Urinary bladder (tissue), 3 donors: ENCODE measurements at regions not wholly inside any gene's neighbourhood (a gene's known extent, or its start where the extent isn't known, plus 50 kb on each side); places are given as distances from the start of the nearest gene placed in this dataset.
"Not testable (repeated sequence)": the region's sequence is repeated elsewhere in the genome, so short reads cannot be mapped to it uniquely, and the experiment has no call there.

ENCODE experiments used
- DNase-seq: peaks from one replicate; pipeline ENCODE4 v3.0.0-alpha.2; 2015; ENCODE audit errors: extremely low spot score
- H3K27ac ChIP-seq: one replicate; pipeline ENCODE4 v1.5.1; 2013; ENCODE audit warnings: low read depth, mild to moderate bottlenecking, moderate library complexity
- H3K36me3 ChIP-seq: one replicate; pipeline ENCODE4 v1.6.1; 2013; ENCODE audit warnings: mild to moderate bottlenecking, moderate library complexity; ENCODE audit not compliant: insufficient read depth
- H3K4me1 ChIP-seq: one replicate; pipeline ENCODE4 v1.6.1; 2013; ENCODE audit warnings: mild to moderate bottlenecking, moderate library complexity; ENCODE audit not compliant: insufficient read depth
- H3K4me3 ChIP-seq: one replicate; pipeline ENCODE4 v1.5.1; 2013; ENCODE audit warnings: low read depth, low read length
- WGBS: extraction: QIAGEN DNeasy Blood & Tissue Kit; methylation state at CpG from one replicate; pipeline ENCODE4 v1.1.7; 2013; 5-methylcytosine and 5-hydroxymethylcytosine counted together
- donor health status: healthy with polysubstance abuse.
- donor health status: healthy.

DNA sequence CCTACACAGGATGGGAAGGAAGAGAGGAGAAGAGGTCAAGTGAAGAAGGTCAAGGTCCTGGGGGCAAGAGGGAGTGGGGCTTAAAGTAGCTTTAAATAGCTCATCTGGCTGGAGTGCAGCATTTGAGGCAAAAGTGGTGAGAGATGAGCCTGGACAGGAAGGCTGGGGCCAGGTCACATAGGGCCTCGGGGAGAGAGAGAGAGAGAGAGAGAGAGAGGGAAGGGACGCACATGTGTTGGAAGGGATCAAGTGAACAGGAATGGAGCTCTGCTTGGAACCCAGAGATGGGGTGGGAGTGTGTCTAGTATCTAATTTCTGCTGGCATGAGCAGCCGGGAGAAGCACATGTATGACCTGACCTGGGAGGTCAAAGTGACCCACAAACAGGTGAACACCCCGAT lies 407.5 kb downstream of the MED13L start:
- no peak overlapping the region for H3K27ac ChIP-seq
- H3K36me3 ChIP-seq: no peaks in the 10 kb centered on the region
- no peak for DNase-seq
- WGBS: 67% methylated on average over 4 of the region's 4 CpGs
- no peak overlapping the region for H3K4me3 ChIP-seq
- no peaks in the 10 kb centered on the region for H3K4me1 ChIP-seq

DNA sequence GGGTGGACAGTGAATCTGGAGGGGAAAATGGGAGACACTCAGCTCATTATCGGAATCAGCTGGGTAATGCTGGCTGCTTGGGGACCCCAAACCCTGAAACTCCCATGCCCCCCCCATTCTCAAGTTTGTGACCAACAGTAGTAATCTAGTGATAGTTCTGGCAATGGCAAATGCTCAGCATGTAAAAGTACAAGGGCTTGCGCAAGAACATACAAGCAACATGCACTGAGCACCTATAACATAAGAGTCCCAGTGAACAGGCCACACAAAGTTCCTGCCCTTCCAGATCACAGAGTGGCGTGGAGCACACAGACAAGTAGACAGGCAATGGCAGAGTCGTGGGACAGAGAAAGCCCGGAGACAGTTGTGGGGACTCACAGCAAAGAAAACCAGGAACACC lies 407.9 kb downstream of the MED13L start:
- H3K4me1 ChIP-seq: no peaks in the 10 kb centered on the region
- H3K4me3 ChIP-seq: no peak overlapping the region
- 86% methylated on average over 5 of the region's 5 CpGs for WGBS
- no peak overlapping the region for H3K27ac ChIP-seq
- H3K36me3 ChIP-seq: no peaks in the 10 kb centered on the region
- no peak for DNase-seq

DNA sequence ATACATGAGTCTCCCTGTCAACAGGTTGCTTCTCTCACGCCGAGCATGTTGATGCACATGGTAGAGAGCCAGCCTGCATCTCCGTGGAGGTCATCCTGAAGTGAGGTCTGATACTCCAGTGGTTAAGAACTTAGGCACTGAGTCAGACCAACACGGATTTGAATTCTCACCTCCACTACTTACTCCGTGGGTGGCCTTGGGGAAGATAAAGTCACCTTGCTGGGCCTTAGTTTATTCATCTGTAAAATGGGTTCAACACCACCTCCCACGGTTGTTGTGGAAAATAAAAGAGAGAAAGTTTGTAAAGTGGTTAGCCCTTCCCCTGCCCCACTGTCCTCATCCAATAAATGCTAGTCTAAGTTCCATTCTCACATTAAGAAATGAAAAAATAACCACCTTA lies 408.9 kb downstream of the MED13L start:
- no peak overlapping the region for H3K27ac ChIP-seq
- H3K4me1 ChIP-seq: no peaks in the 10 kb centered on the region
- WGBS: 74% methylated on average over 6 of the region's 6 CpGs
- no peaks in the 10 kb centered on the region for H3K36me3 ChIP-seq
- DNase-seq: no peak
- H3K4me3 ChIP-seq: no peak overlapping the region

DNA sequence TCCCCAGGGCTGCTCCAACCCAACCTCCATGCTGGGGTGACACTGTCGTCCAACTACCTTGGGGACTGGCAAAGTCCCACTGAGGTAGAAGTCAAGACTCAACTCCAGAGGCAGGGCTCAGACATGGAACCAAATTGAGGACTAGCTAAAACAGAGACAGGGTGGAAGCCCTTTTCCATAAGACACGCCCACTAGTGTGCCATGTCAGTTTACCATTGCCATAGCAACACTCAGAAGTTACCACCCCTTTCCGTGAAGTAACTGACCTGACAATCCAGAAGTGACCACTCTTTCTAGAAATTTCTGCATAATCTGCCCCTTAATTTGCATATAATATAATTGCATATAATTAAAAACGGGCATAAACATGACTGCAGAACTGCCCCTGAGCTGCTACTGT lies 409.6 kb downstream of the MED13L start:
- 85% methylated on average over 4 of the region's 4 CpGs for WGBS
- Histone ChIP-seq H3K4me3 (no peak overlapping the region), H3K27ac (no peak overlapping the region), H3K36me3 (no peaks in the 10 kb centered on the region), H3K4me1 (no peaks in the 10 kb centered on the region)
- no peak for DNase-seq

DNA sequence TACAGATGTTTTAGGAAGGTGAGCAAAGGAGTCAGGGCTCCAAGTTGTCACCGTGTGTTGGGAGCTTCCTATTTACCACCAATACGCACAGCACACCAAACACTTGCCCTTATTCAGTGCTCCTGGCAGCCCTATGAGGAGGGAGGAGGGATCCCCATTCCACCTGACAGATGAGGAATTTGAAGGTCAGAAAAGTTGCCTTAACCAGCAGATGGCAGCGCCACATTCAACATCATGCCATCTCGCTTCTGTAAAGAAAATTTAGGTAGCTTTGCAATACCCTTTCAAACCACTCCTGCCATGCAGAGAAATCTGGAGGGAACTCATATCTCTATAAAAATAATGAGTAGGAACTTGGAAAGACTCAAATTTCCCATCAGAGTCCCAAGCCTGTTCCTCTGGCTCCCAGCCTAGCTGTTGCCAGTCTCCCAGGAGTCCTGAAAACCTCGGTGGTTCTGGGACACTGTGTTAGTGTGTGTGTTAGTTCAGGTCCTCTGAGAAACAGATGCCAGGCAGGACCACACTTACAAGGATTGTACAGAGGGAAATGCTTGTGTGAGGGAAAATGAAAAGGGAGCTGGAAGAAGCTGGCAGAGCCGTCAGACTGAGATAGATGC lies 410.5 kb downstream of the MED13L start:
- Histone ChIP-seq H3K4me3 (no peak overlapping the region), H3K27ac (no peak overlapping the region), H3K36me3 (no peaks in the 10 kb centered on the region), H3K4me1 (no peaks in the 10 kb centered on the region)
- WGBS: 77% methylated on average over 6 of the region's 6 CpGs
- DNase-seq: no peak

DNA sequence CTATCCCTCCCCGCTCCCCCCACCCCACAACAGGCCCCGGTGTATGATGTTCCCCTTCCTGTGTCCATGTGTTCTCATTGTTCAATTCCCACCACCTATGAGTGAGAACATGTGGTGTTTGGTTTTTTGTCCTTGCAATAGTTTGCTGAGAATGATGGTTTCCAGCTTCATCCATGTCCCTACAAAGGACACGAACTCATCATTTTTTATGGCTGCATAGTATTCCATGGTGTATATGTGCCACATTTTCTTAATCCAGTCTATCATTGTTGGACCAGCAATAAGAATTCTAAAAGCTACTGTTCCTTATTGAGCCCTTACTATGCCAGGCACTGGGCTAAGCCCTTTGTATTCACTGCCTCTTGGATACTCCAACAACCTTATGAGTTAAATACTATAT lies 411.2 kb downstream of the MED13L start:
- DNase-seq, H3K4me3 ChIP-seq, H3K36me3 ChIP-seq, H3K27ac ChIP-seq, H3K4me1 ChIP-seq: not testable (repeated sequence)
- WGBS: 91% methylated on average over 3 of the region's 3 CpGs

DNA sequence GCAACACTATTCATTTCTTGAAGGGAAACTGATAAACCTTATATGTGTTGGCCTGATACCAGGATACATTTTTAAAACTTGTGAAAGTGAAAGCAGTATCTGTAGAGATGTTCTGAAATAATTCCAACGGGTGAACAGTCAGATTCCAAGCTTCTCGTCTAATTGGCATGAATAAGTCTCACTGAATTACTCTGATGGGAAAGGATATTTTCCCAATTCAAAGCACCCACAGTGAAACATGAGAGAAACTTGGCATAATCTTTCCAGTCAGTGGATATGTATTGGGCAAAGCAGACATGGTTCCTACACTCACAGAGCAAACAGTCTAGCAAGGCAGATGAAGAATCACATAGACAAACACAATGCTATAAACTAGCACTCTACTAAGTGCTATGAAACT lies 413.1 kb downstream of the MED13L start:
- Histone ChIP-seq H3K36me3 (no peaks in the 10 kb centered on the region), H3K27ac (no peak overlapping the region), H3K4me3 (no peak overlapping the region), H3K4me1 (no peaks in the 10 kb centered on the region)
- WGBS: 33% methylated on average over 2 of the region's 2 CpGs
- no peak for DNase-seq

DNA sequence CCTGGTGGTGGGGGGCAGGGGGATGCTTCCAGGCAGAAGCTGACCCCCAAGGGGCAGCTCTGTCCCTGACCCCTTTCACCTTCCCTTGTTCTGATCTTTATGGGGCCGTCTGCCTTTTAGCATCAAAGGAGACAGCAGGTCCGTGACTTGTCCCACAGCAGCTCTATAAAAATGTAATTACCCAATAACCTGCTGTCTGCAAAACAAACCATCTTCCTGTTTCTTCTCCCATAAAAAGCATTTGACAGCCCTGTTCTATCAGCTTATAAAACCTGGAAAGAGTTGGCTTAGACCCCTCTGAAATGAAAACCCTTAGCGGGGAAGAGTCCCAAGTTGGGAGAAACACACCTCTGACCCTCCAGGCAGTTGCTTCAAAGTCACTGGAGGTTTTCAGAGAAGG lies 416.9 kb downstream of the MED13L start:
- Histone ChIP-seq H3K36me3 (no peaks in the 10 kb centered on the region), H3K27ac (no peak overlapping the region), H3K4me1 (no peaks in the 10 kb centered on the region), H3K4me3 (no peak overlapping the region)
- no peak for DNase-seq
- WGBS: 36% methylated on average over 3 of the region's 3 CpGs

DNA sequence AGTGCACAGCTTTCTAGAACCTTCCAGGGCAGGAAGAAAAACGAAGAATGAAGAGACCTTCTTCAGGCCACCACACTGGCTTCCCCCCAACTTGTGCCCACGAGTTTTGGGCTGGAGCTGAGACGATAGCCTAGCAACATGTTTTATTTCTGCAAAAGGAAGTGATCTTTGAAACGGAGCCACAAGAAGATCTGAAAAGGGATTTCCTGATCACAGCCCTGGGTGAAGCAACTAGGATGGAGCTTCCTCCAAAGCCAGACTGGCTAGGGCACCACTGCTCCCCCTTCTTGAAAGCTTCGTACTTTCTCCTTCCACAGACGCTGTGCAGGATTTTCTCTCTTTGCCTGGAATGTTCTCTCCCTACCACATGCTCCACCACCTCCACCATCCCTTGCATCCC lies 418.3 kb downstream of the MED13L start:
- no peak overlapping the region for H3K27ac ChIP-seq
- H3K4me1 ChIP-seq: no peaks in the 10 kb centered on the region
- H3K36me3 ChIP-seq: no peaks in the 10 kb centered on the region
- no peak for DNase-seq
- WGBS: 34% methylated on average over 6 of the region's 6 CpGs
- H3K4me3 ChIP-seq: no peak overlapping the region

DNA sequence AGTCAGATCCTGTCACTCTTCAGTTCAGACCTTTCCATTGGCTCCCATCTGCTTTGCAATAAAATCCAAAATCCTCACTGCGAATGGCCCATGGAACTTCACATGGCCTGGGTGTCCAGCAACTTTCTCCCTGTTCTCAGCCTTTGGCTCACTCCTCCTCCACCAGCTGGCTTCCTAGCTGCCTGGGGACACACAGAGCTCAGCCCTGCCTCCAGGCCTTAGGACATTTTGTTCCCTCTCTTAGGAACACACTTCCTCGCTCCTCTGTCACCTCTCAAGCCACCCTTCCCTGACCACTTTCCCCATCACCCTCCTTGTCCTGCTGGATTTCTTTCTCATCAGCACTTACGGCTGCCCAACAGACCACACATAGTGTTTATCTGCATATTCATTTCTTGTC lies 419.6 kb downstream of the MED13L start:
- WGBS: 85% methylated on average over 3 of the region's 3 CpGs
- Histone ChIP-seq H3K4me1 (no peaks in the 10 kb centered on the region), H3K36me3 (no peaks in the 10 kb centered on the region), H3K27ac (no peak overlapping the region), H3K4me3 (no peak overlapping the region)
- no peak for DNase-seq

DNA sequence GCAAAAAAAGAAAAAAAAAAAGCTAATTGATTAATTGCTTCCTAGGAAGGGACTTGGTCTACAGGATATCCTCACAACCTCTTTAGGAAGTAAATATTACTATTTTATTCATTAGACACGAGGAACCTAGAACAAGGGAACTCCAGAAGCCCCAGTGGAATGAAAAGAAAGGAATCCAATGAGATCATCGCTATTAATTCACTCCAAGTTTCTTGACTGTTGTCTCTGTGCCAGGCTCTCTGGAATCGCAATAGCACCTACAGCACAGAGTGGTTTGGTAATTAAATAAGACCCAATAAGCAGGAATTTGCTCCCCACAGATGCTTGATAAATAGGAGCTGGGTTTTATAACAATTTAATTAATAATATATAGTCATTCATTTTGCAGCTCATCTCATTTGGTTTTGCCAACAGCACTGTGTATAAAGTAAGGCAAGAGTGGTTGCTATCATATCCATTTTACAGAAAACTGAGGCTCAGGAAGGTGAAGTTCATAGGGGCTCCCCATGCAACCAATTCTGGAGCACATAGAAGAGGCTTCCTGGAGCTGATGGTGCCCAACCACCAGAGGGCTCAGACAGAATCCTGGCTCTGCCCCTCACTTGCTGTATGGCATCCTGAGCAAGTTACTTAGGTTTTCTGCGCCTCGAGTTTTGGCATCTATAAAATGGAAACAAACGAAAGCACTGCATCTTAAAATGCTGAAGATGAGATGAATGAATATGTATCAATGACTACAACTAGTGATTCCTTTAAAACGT lies 420.2 kb downstream of the MED13L start:
- no peak for DNase-seq
- Histone ChIP-seq H3K36me3 (no peaks in the 10 kb centered on the region), H3K27ac (no peak overlapping the region), H3K4me3 (no peak overlapping the region), H3K4me1 (no peaks in the 10 kb centered on the region)
- 67% methylated on average over 7 of the region's 7 CpGs for WGBS

DNA sequence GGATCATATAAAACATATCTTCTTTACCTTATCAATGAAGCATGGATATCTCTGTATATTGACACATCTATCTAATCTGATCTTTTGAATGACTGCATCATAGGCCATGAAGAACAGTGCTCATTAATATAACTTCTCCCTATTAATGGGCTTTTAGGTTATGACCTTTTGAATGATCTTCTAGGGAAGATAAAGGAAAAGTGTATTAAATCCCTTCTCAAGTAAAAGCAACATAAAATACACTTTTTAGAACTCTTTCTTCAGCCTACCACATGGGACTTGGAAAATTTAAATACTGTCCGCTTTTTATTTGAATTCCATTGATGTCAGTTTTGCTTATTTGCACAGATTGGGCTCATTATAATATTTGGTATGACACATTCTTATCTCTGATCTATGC lies 425.4 kb downstream of the MED13L start:
- Histone ChIP-seq H3K4me3 (no peak overlapping the region), H3K4me1 (no peaks in the 10 kb centered on the region), H3K36me3 (no peaks in the 10 kb centered on the region), H3K27ac (no peak overlapping the region)
- 82% methylated on average over 1 of the region's 1 CpG for WGBS
- no peak for DNase-seq

DNA sequence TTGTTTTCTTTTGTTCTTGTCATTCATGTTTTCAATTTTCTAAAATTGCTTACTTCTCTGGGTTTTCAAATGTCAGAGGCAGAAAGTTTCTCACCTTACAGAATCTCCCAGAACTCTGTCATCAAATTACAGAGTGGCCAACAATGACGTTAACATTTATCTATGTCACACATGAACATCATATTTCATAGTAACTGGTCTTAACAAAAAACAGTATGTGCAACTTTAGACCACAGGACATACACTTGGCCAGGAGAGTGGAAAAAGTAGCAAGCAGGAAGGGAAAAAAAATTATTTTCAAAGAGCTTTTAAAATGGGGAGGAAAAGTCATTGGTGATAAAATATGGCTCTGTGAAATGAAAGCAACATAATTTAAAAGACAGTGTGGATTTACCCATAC lies 426.5 kb downstream of the MED13L start:
- Histone ChIP-seq H3K36me3 (no peaks in the 10 kb centered on the region), H3K4me3 (no peak overlapping the region), H3K27ac (no peak overlapping the region), H3K4me1 (no peaks in the 10 kb centered on the region)
- DNase-seq: no peak
- 32% methylated on average over 1 of the region's 1 CpG for WGBS

DNA sequence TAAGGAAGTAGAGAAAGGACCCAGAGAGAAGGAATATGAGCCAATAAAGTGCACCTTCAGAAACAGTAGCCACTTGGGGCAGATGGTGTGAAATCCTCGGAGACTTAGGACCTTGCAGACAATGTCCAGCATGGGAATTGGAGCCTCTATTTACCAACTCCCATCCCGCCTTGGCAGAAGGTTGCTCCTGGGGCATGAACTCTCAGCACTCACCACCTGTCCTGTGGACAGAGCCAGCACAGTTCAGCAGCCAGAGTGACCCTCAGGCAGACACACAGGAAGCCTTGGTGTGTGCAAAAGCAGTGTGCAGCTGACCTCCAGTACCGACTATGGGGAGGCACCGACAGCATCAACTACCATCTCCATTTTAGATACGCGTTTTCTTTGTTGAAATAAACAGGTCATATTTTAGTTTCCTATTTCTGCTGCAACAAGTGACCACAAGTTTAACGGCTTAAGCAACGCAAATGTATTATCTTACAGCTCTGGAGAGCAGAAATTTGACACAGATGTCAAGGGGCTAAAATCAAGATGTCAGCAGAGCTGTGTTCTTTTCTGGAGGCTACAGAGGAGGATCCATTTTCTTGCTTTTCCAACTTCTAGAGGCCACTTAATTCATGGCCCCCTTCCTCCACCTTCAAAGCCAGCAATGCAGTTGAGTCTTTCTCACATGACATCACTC lies 428.1 kb downstream of the MED13L start:
- WGBS: 92% methylated on average over 8 of the region's 8 CpGs
- Histone ChIP-seq H3K4me3 (no peak overlapping the region), H3K36me3 (no peaks in the 10 kb centered on the region), H3K4me1 (no peaks in the 10 kb centered on the region), H3K27ac (no peak overlapping the region)
- no peak for DNase-seq
